GM21576 (cell line): ENCODE measurements at regions not wholly inside any gene's neighbourhood (a gene's known extent, or its start where the extent isn't known, plus 50 kb on each side); places are given as distances from the start of the nearest gene placed in this dataset.

ENCODE experiments used
- ATAC-seq: cut with Tn5 transposase; IDR thresholded peaks from one replicate; pipeline ENCODE4 v1.9.1; 2021; ENCODE audit warnings: mild to moderate bottlenecking, moderate library complexity; ENCODE audit not compliant: unreplicated experiment

- ATAC-seq: no peak
Observed at GRCh38 chr17:77746393-77746792, 212.1 kb upstream of the TNRC6C start.

GRCh38 chr17:77746896-77747554 is 211.5 kb upstream of the TNRC6C start:
- ATAC-seq: no peak

GRCh38 chr17:77748436-77748835 is 210.1 kb upstream of the TNRC6C start:
- no peak for ATAC-seq

GRCh38 chr17:77749321-77749751 is 209.2 kb upstream of the TNRC6C start:
- no peak for ATAC-seq

- ATAC-seq: no peak
Observed at GRCh38 chr17:77749989-77750388, 208.5 kb upstream of the TNRC6C start.

GRCh38 chr17:77750427-77751043 is 208.0 kb upstream of the TNRC6C start:
- ATAC-seq: no peak

GRCh38 chr17:77753246-77753645 is 205.3 kb upstream of the TNRC6C start:
- ATAC-seq: no peak

GRCh38 chr17:77753691-77754245 is 204.7 kb upstream of the TNRC6C start:
- no peak for ATAC-seq

GRCh38 chr17:77754956-77755355 is 203.5 kb upstream of the TNRC6C start:
- ATAC-seq: no peak

- no peak for ATAC-seq
Observed at GRCh38 chr17:77755410-77755963, 203.0 kb upstream of the TNRC6C start.

- no peak for ATAC-seq
Observed at GRCh38 chr17:77756028-77756427, 202.5 kb upstream of the TNRC6C start.

GRCh38 chr17:77756846-77757560 is 201.5 kb upstream of the TNRC6C start:
- ATAC-seq: no peak

- ATAC-seq: no peak
Observed at GRCh38 chr17:77757561-77757898, 201.0 kb upstream of the TNRC6C start.

- no peak for ATAC-seq
Observed at GRCh38 chr17:77763023-77763422, 195.5 kb upstream of the TNRC6C start.

- ATAC-seq: no peak
Observed at GRCh38 chr17:77763575-77763974, 194.9 kb upstream of the TNRC6C start.

- no peak for ATAC-seq
Observed at GRCh38 chr17:77765292-77765691, 193.2 kb upstream of the TNRC6C start.

- ATAC-seq: no peak
Observed at GRCh38 chr17:77767148-77767547, 191.4 kb upstream of the TNRC6C start.

GRCh38 chr17:77768248-77768852 is 190.2 kb upstream of the TNRC6C start:
- no peak for ATAC-seq

GRCh38 chr17:77769215-77769614 is 189.3 kb upstream of the TNRC6C start:
- ATAC-seq: no peak

- no peak for ATAC-seq
Observed at GRCh38 chr17:77769762-77770161, 188.7 kb upstream of the TNRC6C start.
